Astrocyte (in vitro differentiated cells and primary cell): ENCODE measurements at regions not wholly inside any gene's neighbourhood (a gene's known extent, or its start where the extent isn't known, plus 50 kb on each side); places are given as distances from the start of the nearest gene placed in this dataset.
A peak's percentile ranks its signal among the peaks of the same experiment; 100 is the strongest.

Experiments
- DNase-seq: peaks from one replicate; pipeline ENCODE4 v3.0.0-alpha.2; 2010; ENCODE audit warnings: low read depth
- FAIRE-seq: peaks from 2 replicates; lab custom pipeline; 2011; peaks lifted over from hg19 to GRCh38; lab: Jason Lieb, UNC
- H2AFZ ChIP-seq: 2 replicates; pipeline ENCODE4 v1.6.0; 2012; ENCODE audit warnings: low read depth, low read length, inconsistent platforms
- H3K27ac ChIP-seq: 2 replicates; pipeline ENCODE4 v1.5.1; 2011; ENCODE audit warnings: low read depth, low read length, inconsistent platforms
- H3K27me3 ChIP-seq: 2 replicates; pipeline ENCODE4 v1.6.0; 2011; ENCODE audit warnings: low read length, inconsistent platforms; ENCODE audit not compliant: insufficient read depth
- H3K36me3 ChIP-seq: 2 replicates; pipeline ENCODE4 v1.5.1; 2011; ENCODE audit warnings: low read length, inconsistent platforms; ENCODE audit not compliant: insufficient read depth
- H3K4me1 ChIP-seq: 2 replicates; pipeline ENCODE4 v1.5.1; 2011; ENCODE audit warnings: low read length, inconsistent platforms; ENCODE audit not compliant: insufficient read depth
- H3K4me2 ChIP-seq: 2 replicates; pipeline ENCODE4 v1.6.0; 2012; ENCODE audit warnings: low read length, inconsistent platforms
- H3K4me3 ChIP-seq: 2 replicates; pipeline ENCODE4 v1.5.1; 2011; ENCODE audit warnings: low read depth, mild to moderate bottlenecking, low read length, inconsistent platforms; ENCODE audit not compliant: insufficient read depth
- H3K79me2 ChIP-seq: 2 replicates; pipeline ENCODE4 v1.6.0; 2012; ENCODE audit warnings: mild to moderate bottlenecking, low read length, inconsistent platforms; ENCODE audit not compliant: insufficient read depth
- H3K9ac ChIP-seq: 2 replicates; pipeline ENCODE4 v1.6.0; 2012; ENCODE audit warnings: mild to moderate bottlenecking, low read length, inconsistent platforms
- H3K9me3 ChIP-seq: 2 replicates; pipeline ENCODE4 v1.5.1; 2012; ENCODE audit warnings: low read depth, mild to moderate bottlenecking, low read length, inconsistent platforms; ENCODE audit not compliant: insufficient read depth
- H4K20me1 ChIP-seq: 2 replicates; pipeline ENCODE4 v1.6.0; 2012; ENCODE audit warnings: low read length, inconsistent platforms; ENCODE audit not compliant: insufficient read depth
- H3K27ac Mint-ChIP-seq: one replicate; pipeline ENCODE4 v1.8.0; 2021; ENCODE audit warnings: mild to moderate bottlenecking, mixed read lengths; ENCODE audit not compliant: unreplicated experiment
- H3K27me3 Mint-ChIP-seq: one replicate; pipeline ENCODE4 v1.8.0; 2021; ENCODE audit warnings: low read depth, mixed read lengths; ENCODE audit not compliant: unreplicated experiment
- H3K36me3 Mint-ChIP-seq: one replicate; pipeline ENCODE4 v1.8.0; 2021; ENCODE audit warnings: low read depth, mixed read lengths; ENCODE audit not compliant: unreplicated experiment
- H3K4me1 Mint-ChIP-seq: one replicate; pipeline ENCODE4 v1.8.0; 2021; ENCODE audit warnings: low read depth, mixed read lengths; ENCODE audit not compliant: unreplicated experiment
- H3K4me3 Mint-ChIP-seq: one replicate; pipeline ENCODE4 v1.8.0; 2021; ENCODE audit warnings: mild to moderate bottlenecking, moderate library complexity, mixed read lengths; ENCODE audit not compliant: unreplicated experiment
- H3K9me3 Mint-ChIP-seq: one replicate; pipeline ENCODE4 v1.8.0; 2021; ENCODE audit warnings: mild to moderate bottlenecking, mixed read lengths; ENCODE audit not compliant: unreplicated experiment
- CTCF ChIP-seq: IDR thresholded peaks from 2 replicates; pipeline ENCODE4 v1.5.1; 2011; ENCODE audit warnings: low read depth, mild to moderate bottlenecking, inconsistent platforms, low read length, moderate library complexity; ENCODE audit not compliant: insufficient read depth
- EZH2 ChIP-seq: IDR thresholded peaks from 2 replicates; pipeline ENCODE4 v1.6.1; 2012; ENCODE audit warnings: mild to moderate bottlenecking, low read length, inconsistent platforms; ENCODE audit not compliant: insufficient read depth

GRCh38 chr3:30308131-30308530 is 298.3 kb upstream of the TGFBR2 start:
- no peaks in the 10 kb centered on the region for H3K36me3 Mint-ChIP-seq
- no peaks in the 10 kb centered on the region for H3K79me2 ChIP-seq
- DNase-seq (no peak), FAIRE-seq (no peak)
- H3K9me3 ChIP-seq = no peaks in the 10 kb centered on the region
- no peaks in the 10 kb centered on the region for H3K4me1 ChIP-seq
- no peaks in the 10 kb centered on the region for H3K27me3 Mint-ChIP-seq
- H3K4me3 Mint-ChIP-seq = no peak overlapping the region
- no peak for TF ChIP-seq EZH2
- no peak for TF ChIP-seq CTCF
- peaks cover 5% of the 10 kb centered on the region for H3K9me3 Mint-ChIP-seq
- no peak overlapping the region for H3K27ac Mint-ChIP-seq
- no peak overlapping the region for H3K4me2 ChIP-seq
- no peaks in the 10 kb centered on the region for H3K4me1 Mint-ChIP-seq
- no peak overlapping the region for H3K27ac ChIP-seq
- no peak overlapping the region for H2AFZ ChIP-seq
- H4K20me1 ChIP-seq = no peaks in the 10 kb centered on the region
- no peak overlapping the region for H3K9ac ChIP-seq
- H3K36me3 ChIP-seq = no peaks in the 10 kb centered on the region
- no peaks in the 10 kb centered on the region for H3K27me3 ChIP-seq
- H3K4me3 ChIP-seq = no peak overlapping the region

- no peak for TF ChIP-seq EZH2
- TF ChIP-seq CTCF = no peak
- Histone ChIP-seq H3K9me3 (no peaks in the 10 kb centered on the region), H3K36me3 (no peaks in the 10 kb centered on the region), H3K4me2 (no peak overlapping the region), H3K27me3 (no peaks in the 10 kb centered on the region), H4K20me1 (no peaks in the 10 kb centered on the region), H3K4me3 (no peak overlapping the region), H3K9ac (no peak overlapping the region), H3K27ac (no peak overlapping the region), H3K79me2 (no peaks in the 10 kb centered on the region), H3K4me1 (no peaks in the 10 kb centered on the region), H2AFZ (no peak overlapping the region)
- Mint-ChIP-seq H3K36me3 (no peaks in the 10 kb centered on the region), H3K4me3 (no peak overlapping the region), H3K4me1 (peaks cover 4% of the 10 kb centered on the region), H3K27me3 (no peaks in the 10 kb centered on the region), H3K27ac (no peak overlapping the region), H3K9me3 (no peaks in the 10 kb centered on the region)
- FAIRE-seq = peak; percentile 68
- no peak for DNase-seq
Observed at GRCh38 chr3:30309961-30310954, 296.1 kb upstream of the TGFBR2 start.

- no peak overlapping the region for H3K27ac Mint-ChIP-seq
- no peak overlapping the region for H2AFZ ChIP-seq
- TF ChIP-seq EZH2 (no peak), CTCF (no peak)
Observed at GRCh38 chr3:30311781-30312180, 294.6 kb upstream of the TGFBR2 start.

More at GRCh38 chr3:30311781-30312180, 294.6 kb upstream of the TGFBR2 start:
- Mint-ChIP-seq H3K4me3 (no peak overlapping the region), H3K9me3 (peaks cover 3% of the 10 kb centered on the region), H3K36me3 (no peaks in the 10 kb centered on the region), H3K4me1 (peaks cover 14% of the 10 kb centered on the region), H3K27me3 (no peaks in the 10 kb centered on the region)
- Histone ChIP-seq H3K9me3 (no peaks in the 10 kb centered on the region), H3K27ac (no peak overlapping the region), H3K36me3 (no peaks in the 10 kb centered on the region), H3K79me2 (no peaks in the 10 kb centered on the region), H3K4me3 (no peak overlapping the region), H3K4me1 (no peaks in the 10 kb centered on the region), H4K20me1 (no peaks in the 10 kb centered on the region), H3K9ac (no peak overlapping the region), H3K4me2 (no peak overlapping the region), H3K27me3 (no peaks in the 10 kb centered on the region)
- DNase-seq = no peak
- no peak for FAIRE-seq
